ENCODE measurements at regions not wholly inside any gene's neighbourhood (a gene's known extent, or its start where the extent isn't known, plus 50 kb on each side); places are given as distances from the start of the nearest gene placed in this dataset.

- no peak for TF ChIP-seq EZH2 (IDR thresholded peaks at IDR 0.05; ENCODE audit: borderline replicate concordance, low read depth, low read length, severe bottlenecking)
- TF ChIP-seq CTCF (IDR thresholded peaks at IDR 0.05; ENCODE audit: extremely low read depth in 1 of 2, insufficient read depth in 1 of 2, low read depth in 1 of 2, low read length in 2 of 2): no peak
- no peak for TF ChIP-seq POLR2A (IDR thresholded peaks at IDR 0.05; ENCODE audit: low read depth, low read length)
- no peak for TF ChIP-seq POLR2AphosphoS5 (IDR thresholded peaks at IDR 0.05; ENCODE audit: insufficient read depth, low read depth, low read length)
- TF ChIP-seq MYC (IDR thresholded peaks at IDR 0.05; ENCODE audit: low read depth, low read length): no peak
- TF ChIP-seq JUN (IDR thresholded peaks at IDR 0.05; ENCODE audit: borderline replicate concordance, insufficient read depth, insufficient read length, low read depth): no peak
These were observed 71.6 kb downstream of the MCFD2 start for GRCh38 chr2:46844034-46844433.
